Kidney epithelial cell (primary cell): ENCODE measurements at regions not wholly inside any gene's neighbourhood (a gene's known extent, or its start where the extent isn't known, plus 50 kb on each side); places are given as distances from the start of the nearest gene placed in this dataset.
"Not testable (repeated sequence)": the region's sequence is repeated elsewhere in the genome, so short reads cannot be mapped to it uniquely, and the experiment has no call there.

ENCODE experiments used
- DNase-seq: peaks from one replicate; pipeline ENCODE4 v3.0.0-alpha.2; 2010; ENCODE audit warnings: low read depth
- H3K27me3 ChIP-seq: 2 replicates; pipeline ENCODE4 v1.6.0; 2011; ENCODE audit warnings: low read length; ENCODE audit not compliant: control insufficient read depth, insufficient read depth
- H3K36me3 ChIP-seq: 2 replicates; pipeline ENCODE4 v1.5.1; 2011; ENCODE audit warnings: low read length; ENCODE audit not compliant: control insufficient read depth, insufficient read depth
- H3K4me3 ChIP-seq: 2 replicates; pipeline ENCODE4 v1.5.1; 2011; ENCODE audit warnings: low read depth, mild to moderate bottlenecking, control low read depth, low read length
- CTCF ChIP-seq: IDR thresholded peaks from 2 replicates; pipeline ENCODE4 v1.5.1; 2011; ENCODE audit warnings: mild to moderate bottlenecking, moderate library complexity, low read length, control low read depth, inconsistent platforms; ENCODE audit not compliant: insufficient read depth, poor library complexity, severe bottlenecking

- H3K4me3 ChIP-seq: no peak overlapping the region
- H3K36me3 ChIP-seq: no peaks in the 10 kb centered on the region
Observed at GRCh38 chr5:97563050-97563657, 380.1 kb upstream of the RIOK2 start.

DNA sequence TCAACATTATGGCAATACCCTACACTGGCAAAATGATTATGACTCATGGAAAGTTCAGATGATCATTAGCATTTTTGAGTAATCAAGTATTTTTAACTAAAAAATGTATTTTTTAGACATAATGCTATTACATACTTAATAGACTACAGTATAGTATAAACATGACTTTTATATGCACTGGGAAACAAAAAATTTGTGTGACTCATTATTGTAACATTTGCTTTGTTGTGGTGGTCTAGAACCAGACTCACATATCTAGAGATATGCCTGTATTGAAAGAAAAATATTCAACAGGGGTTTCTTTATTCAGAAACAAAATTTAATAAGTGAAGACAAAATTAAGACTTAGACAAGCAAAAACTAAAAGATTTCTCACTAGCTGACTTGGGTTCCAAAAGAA lies 385.3 kb upstream of the RIOK2 start:
- H3K36me3 ChIP-seq: no peaks in the 10 kb centered on the region
- no peak for TF ChIP-seq CTCF
- no peak overlapping the region for H3K4me3 ChIP-seq
- H3K27me3 ChIP-seq: no peaks in the 10 kb centered on the region
- DNase-seq: no peak

More at GRCh38 chr5:97563050-97563657, 380.1 kb upstream of the RIOK2 start:
- no peak for TF ChIP-seq CTCF
- DNase-seq: no peak
- H3K27me3 ChIP-seq: no peaks in the 10 kb centered on the region

DNA sequence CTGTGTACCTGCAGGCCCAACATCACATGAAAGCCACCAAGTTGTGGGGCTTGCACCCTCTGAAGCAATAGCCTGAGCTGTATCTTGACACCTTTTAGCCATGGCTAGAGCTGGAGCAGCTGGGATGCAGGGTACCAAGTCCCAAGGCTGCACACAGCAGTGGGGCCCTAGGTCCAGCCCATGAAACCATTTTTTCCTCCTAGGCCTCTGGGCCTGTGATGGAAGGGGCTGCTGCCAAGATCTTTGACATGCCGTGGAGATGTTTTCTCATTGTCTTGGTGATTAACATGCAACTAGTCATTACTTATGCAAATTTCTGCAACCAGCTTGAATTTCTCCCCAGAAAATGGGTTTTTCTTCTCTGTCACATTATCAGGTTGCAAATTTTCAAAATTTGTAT lies 387.2 kb upstream of the RIOK2 start:
- DNase-seq: no peak
- Histone ChIP-seq H3K36me3 (no peaks in the 10 kb centered on the region), H3K27me3 (no peaks in the 10 kb centered on the region), H3K4me3 (no peak overlapping the region)
- TF ChIP-seq CTCF: no peak

DNA sequence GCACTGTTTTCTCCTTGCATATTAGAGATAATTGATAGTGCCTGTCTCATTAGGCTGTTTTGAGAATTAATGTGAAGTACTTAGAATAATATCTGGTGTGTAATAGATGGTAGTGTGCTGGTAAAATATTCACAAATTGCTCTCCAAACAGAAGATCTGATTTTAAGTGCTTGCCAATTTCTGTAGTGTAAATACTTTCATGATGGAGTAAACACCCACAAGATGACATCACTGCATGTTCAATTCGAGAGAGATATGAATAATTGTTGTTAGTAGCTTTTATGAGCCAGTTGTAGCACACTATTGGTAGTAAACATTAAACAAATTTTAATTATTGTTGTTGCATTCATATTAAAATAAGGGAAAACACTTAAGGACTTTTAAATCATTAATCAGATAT lies 392.3 kb upstream of the RIOK2 start:
- DNase-seq: no peak
- TF ChIP-seq CTCF: no peak
- H3K27me3 ChIP-seq: no peaks in the 10 kb centered on the region
- H3K36me3 ChIP-seq: no peaks in the 10 kb centered on the region
- no peak overlapping the region for H3K4me3 ChIP-seq

GRCh38 chr5:97576956-97577355 lies 393.9 kb upstream of the RIOK2 start:
- no peak overlapping the region for H3K4me3 ChIP-seq
- TF ChIP-seq CTCF: no peak
- no peaks in the 10 kb centered on the region for H3K27me3 ChIP-seq
- DNase-seq: no peak
- no peaks in the 10 kb centered on the region for H3K36me3 ChIP-seq

DNA sequence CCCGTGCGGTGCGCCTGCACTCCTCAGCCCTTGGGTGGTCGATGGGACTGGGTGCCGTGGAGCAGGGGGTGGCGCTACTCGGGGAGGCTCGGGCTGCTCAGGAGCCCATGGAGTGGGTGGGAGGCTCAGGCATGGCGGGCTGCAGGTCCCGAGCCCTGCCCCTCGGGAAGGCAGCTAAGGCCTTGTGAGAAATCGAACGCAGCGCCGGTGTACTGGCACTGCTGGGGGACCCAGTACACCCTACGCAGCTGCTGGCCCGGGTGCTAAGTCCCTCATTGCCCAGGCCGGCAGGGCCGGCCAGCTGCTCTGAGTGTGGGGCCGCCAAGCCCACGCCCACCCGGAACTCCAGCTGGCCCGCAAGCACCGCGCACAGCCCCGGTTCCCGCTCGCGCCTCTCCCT lies 396.9 kb upstream of the RIOK2 start:
- not testable (repeated sequence) for H3K36me3 ChIP-seq, H3K27me3 ChIP-seq, DNase-seq

More for the DNA sequence above, 396.9 kb upstream of the RIOK2 start:
- not testable (repeated sequence) for H3K4me3 ChIP-seq
